Hypothalamus (tissue), 51 donors: ENCODE measurements at regions not wholly inside any gene's neighbourhood (a gene's known extent, or its start where the extent isn't known, plus 50 kb on each side); places are given as distances from the start of the nearest gene placed in this dataset.

Experiments
- DNase-seq, 51 donors: peaks; one replicate each; lab custom pipeline; 2025; lab: John Stamatoyannopoulos, UW

DNA sequence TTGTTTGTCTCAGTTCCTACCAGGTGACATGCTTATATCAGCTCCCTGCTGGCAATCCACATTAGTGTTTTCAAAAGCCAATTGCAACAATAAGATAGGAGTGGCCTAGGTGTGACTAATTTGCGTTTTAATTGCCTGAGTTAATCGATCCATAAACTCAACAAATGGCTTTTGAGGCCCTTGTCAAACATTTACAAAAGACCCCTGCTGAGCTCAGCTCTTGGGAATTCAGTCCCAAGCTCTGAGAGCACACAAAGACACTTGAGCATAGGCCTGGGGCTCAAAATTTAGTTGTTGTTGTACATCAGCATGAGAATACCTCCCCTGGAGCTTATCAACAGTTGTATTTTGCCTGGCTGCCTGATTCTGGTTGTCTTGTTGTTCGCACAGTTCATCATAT lies 1134.4 kb upstream of the TSPY4 start:
- no peak for DNase-seq

DNA sequence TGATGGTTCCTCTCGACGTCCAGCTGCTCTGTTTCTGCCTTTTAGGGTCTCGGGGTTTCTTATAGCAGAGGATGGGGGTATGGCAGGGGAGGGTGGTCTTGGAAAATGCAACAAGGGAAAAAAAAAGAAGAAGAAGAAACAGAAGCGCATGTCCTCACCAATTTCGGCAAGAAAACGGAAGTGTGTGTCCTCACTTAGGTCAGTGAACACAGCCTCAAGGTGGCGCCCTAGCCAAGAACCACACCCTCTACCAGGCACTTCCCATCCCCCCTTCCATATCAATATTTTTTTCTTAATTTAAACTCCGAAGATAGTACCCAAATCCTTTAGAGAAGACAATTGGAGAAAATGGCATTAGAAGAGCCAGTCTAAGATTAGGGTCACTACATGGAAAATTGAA lies 1096.1 kb upstream of the TSPY4 start:
- no peak for DNase-seq

- DNase-seq, result no peak
Observed at GRCh38 chrY:8273807-8274206, 1063.5 kb upstream of the TSPY4 start.

- DNase-seq, result no peak
Observed at GRCh38 chrY:8305021-8305420, 1032.2 kb upstream of the TSPY4 start.

DNA sequence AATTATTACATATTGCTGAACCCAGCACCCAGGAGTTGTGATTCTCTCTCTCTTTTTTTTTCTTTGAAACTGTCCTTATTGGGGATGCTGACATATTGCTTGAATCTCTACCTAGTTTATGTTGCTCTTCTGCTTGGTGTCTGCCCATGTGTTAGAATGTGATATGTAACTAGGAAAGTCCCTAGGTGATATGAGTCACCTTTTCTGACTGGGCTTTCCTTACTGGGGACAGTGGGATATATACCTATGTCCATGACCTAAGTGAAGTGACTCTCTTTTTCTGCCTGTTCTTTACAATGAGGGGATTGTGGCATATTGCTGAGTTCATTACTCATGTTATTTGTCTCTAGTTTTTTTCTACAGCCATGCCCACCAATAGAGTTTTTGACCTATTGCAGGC lies 1013.2 kb upstream of the TSPY4 start:
- no peak for DNase-seq

GRCh38 chrY:8326944-8327343 lies 1010.3 kb upstream of the TSPY4 start:
- DNase-seq, result no peak

DNA sequence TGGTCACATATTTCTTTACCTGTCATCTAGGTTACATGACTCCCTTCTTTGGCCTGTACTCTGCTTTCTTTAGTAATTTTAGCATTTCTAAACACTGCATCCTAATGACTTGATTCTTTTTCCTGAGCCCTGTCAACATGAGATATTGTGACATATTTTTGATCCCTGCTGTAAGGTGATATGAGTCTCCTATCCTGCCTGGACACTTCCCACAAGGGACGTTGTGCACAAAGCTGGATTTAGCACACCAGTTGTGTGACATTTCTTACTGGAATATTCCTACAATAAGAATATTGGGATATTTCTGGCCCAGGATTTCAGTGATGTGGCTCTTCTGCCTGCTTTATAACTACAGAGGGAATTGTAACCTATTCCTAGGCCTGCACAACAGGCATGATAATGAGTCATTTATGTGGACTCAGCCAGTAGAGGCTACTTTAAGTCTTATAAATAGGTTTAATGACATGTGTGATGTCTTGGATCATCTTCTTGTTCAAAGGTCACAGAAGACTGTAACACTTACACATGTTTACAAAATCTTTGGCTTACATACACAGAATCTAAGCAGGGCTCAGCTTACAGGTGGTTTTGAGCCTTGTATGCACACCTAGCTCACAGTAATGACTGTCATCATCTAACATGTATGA lies 1009.4 kb upstream of the TSPY4 start:
- no peak for DNase-seq

DNA sequence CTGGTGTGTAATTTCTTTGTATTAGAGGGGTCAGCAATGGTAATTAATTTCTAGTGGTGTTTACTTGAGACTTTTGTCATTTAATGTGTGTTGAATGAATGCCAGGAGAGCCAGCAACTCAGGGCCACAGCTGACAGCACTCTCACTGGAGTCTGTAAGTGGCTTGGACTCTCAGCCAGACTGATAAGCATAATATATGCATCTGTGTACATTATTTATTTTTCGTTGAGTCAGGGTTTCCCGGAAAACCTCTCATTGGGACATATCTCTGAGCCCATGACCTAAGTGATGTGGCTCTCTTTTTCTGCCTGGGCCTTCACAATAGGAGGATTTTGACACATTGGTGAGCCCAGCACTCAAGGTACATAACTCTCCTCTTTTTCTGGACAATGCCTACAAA lies 1007.8 kb upstream of the TSPY4 start:
- no peak for DNase-seq

DNA sequence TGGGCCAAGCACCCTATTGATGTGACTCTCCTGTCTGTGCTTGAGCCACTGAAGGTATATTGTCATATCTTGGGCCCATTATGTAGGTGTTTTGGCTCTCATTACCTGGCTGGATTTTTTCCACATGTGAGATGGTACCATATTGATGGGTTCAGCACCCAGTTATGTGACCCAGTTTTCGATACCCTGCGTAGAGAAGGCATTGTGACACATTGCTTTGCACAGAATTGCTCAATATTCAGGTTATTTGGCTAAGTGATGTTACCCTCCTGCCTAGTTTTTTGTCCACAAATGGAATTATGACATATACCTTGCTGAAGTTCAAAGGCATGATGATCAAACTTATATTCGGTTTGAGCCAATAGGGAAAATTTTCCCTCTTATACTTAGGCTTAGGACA lies 1007.3 kb upstream of the TSPY4 start:
- DNase-seq, result no peak

DNA sequence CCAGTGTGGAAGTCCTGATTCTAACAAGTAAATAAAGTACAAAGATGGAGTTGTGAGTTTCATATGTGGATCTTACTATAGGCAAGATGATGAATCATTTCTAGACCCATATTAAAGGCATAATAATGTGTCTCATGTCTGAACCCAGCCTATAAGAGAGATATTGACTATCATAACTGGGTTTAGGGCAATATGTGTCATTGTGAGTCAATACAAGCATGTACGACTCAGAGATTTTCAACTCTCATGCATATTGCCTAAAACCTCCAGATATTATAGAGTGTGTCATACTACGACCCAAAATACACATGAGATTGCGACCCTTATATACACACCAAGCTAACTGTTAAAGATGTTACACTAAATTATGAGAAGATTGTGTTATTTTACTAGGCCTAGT lies 1003.9 kb upstream of the TSPY4 start:
- DNase-seq, result no peak

DNA sequence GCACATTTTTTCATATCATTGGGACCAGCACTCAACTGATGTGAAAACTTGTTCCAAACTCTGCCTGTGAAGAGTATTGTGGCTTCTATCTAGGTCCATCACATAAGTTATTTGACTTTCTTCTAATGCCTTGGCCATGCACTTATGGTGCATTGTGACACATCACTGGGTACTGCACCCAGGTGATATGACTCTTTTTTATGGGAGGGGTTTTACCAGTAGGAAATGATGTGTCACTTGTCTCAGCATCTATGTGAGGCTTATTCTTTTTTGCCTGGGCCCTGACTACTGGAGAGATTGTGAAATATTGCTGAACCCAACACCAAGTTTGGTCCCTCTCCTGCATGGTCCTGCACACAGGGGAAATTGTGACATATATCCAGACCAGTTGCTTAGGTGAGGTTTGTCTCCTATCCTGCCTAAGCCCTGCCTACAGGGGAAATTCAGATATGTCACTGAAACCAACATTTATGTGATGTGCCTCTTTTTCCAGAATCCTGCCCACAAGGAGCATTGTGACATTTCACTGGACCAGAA lies 1001.9 kb upstream of the TSPY4 start:
- no peak for DNase-seq

- DNase-seq, result no peak
Observed at GRCh38 chrY:8336112-8336774, 1001.0 kb upstream of the TSPY4 start.

- no peak for DNase-seq
Observed at GRCh38 chrY:8341000-8341399, 996.3 kb upstream of the TSPY4 start.

DNA sequence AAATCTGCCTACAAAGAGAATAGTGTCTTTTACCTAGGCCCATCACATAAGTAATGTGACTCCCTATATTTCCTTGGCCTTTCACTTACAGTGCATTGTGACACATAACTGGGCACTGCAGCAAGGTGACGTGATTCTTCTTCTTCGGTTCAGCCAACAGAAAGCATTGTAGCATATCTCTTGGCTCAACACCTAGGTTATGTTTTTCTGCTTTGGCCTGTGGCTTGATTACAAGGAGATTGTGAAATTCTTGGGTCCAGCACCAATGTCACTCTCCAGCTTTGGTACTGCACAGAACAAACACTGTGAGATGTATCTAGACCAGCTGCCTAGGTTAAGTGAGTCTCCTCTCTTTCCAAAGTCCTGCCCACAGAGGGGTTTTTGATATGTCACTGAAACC lies 995.1 kb upstream of the TSPY4 start:
- no peak for DNase-seq

DNA sequence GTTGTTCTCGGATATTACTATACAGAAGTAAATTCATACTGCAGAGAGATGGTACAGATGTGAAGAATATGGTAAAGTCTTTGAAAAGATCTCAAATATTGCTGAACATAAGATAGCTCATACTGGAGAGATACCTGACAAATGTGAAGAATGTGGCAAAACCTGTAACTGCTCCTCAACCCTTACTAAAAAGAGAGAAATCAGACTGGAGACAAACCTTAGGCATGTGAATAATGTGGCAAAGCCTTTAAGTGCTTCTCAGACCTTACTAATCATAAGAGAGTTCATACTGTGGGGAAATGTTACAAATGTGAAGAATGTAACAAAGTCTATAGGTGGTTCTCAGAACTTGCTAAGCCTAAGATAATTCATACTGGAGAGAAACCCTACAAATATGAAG lies 986.0 kb upstream of the TSPY4 start:
- DNase-seq, result no peak

DNA sequence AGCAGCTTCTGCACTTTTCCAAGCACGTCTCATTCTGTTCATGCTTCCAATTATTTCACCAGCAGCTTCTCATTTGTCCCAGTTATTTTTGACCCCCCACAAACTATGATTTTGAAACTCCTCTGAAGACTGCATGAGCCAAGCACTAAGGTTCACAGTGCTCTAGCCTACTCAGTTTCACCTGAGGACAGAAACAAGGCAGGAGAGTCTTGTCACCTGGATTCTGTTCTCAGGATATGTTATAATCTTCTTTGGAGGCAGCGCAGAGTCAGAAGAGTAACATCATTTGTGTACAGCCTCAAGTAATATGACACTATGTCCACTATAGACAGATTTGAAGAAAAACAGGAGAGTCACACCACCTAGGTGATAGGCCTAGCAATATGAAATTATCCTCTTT lies 985.1 kb upstream of the TSPY4 start:
- DNase-seq, result no peak

- DNase-seq, result no peak
Observed at GRCh38 chrY:8358161-8358560, 979.1 kb upstream of the TSPY4 start.

DNA sequence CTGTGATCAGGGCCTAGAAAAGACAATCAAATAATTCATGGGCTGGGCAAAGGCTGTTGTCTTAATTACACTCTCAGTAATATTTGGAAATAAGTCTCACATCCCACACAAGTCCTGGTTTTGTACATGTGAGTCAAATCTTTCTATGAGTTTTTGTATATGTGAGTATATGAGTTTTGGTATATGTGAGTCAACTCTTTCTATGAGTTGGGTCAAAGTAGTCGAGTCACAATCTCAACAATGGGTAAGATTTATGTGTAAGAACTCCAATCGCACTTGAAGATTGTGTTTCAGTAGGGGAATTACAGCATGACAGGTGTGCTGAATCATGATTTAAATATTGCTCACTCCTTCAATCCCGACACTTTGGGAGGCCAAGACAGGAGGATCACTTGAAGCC lies 975.5 kb upstream of the TSPY4 start:
- no peak for DNase-seq

DNA sequence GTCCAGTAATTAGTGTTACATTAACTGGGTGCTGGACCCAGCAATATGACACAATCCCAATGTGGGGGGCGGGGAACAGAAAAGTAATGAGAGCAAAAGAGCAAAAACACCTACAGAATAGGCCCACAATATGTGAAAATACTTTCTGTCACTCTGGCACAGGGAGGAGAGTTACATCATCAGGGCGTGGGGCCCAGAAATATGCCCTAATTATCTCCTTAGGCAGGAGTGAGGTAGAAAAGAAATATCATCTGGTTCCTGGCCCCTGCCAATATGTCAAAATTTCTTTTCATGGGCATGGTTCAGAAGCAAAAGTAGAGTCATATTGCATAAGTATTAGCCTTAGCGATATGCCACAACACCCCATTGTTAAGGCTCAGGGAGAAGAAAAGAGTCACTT lies 959.8 kb upstream of the TSPY4 start:
- no peak for DNase-seq

DNA sequence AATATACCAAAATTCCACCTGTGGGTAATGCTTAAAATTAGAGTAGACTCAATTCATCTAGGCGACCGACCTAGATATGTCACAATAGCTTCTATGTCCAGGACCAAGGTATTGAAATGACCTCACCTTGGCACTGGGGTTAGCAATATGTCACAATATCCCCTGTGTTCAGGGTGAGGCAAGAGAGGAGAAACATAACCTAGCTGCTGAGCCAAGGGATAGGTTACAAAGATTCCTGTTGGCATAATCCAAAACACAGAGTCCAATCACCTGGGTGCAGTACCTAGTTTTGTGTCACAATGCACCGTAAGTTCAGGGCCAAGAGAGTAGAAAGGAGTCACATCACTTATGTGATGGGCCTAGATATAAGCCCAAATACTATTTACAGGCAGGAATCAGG lies 957.5 kb upstream of the TSPY4 start:
- DNase-seq, result no peak

GRCh38 chrY:8381425-8381824 lies 955.8 kb upstream of the TSPY4 start:
- DNase-seq, result no peak

GRCh38 chrY:8386053-8386452 lies 951.2 kb upstream of the TSPY4 start:
- DNase-seq, result no peak

DNA sequence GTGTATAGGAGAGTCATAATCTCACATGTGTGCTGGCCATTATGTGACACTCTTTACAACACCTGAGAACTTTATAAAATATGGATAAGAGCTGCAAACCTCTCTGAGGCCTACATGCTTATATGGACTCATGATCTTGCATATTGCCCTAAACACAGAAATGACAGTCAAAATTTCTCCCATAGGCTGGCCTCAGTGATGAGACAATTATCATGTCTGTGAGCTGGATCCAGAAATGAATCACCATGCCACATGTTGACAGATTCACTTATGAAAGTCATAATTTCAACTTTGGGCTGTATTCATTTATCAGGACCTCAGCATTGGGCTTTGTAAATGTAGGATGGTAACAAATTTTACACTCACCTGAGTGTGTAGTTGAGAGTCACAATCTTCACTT lies 948.8 kb upstream of the TSPY4 start:
- DNase-seq, result no peak
